Tibial nerve (tissue), 4 donors: ENCODE measurements at regions not wholly inside any gene's neighbourhood (a gene's known extent, or its start where the extent isn't known, plus 50 kb on each side); places are given as distances from the start of the nearest gene placed in this dataset.
"Not testable (repeated sequence)": the region's sequence is repeated elsewhere in the genome, so short reads cannot be mapped to it uniquely, and the experiment has no call there.

Experiments
- DNase-seq, 2 donors: peaks; one replicate each; pipeline ENCODE4 v3.0.0-alpha.2; 2019; ENCODE audit warnings: low spot score in 2 of 2
- H3K27ac ChIP-seq, 4 donors: fragments of 200-600 bp; sonication (generic) in 3 of 4; one replicate each; pipeline ENCODE4 v1.5.1; 2017 to 2019; ENCODE audit warnings: mild to moderate bottlenecking in 1 of 4
- H3K27me3 ChIP-seq, 2 donors: fragments of 200-600 bp; sonication (generic) in 1 of 2; one replicate each; pipeline versions ENCODE4 v1.5.1 to v1.6.0; 2017 to 2019
- H3K36me3 ChIP-seq, 3 donors: fragments of 200-600 bp; sonication (generic); one replicate each; pipeline ENCODE4 v1.5.1; 2018 to 2019
- H3K4me1 ChIP-seq, 4 donors: fragments of 200-600 bp; sonication (generic) in 3 of 4; one replicate each; pipeline ENCODE4 v1.5.1; 2017 to 2019
- H3K4me3 ChIP-seq, 4 donors: fragments of 200-600 bp; sonication (generic) in 3 of 4; one replicate each; pipeline ENCODE4 v1.5.1; 2017 to 2019; ENCODE audit warnings: mild to moderate bottlenecking in 1 of 4, moderate library complexity in 1 of 4
- H3K9me3 ChIP-seq, 4 donors: fragments of 200-600 bp; sonication (generic) in 3 of 4; one replicate each; pipeline ENCODE4 v1.5.1; 2017 to 2019
- EP300 ChIP-seq, 2 donors: sonication (generic); formaldehyde crosslinking; IDR thresholded peaks; one replicate each; pipeline ENCODE4 v1.6.1; 2017; ENCODE audit warnings: antibody characterized with exemption in 2 of 2, mild to moderate bottlenecking in 1 of 2
- POLR2A ChIP-seq, 2 donors: fragments of 450-650 bp; IDR thresholded peaks; one replicate each; pipeline ENCODE4 v1.6.1; 2017; ENCODE audit warnings: antibody characterized with exemption in 2 of 2, mild to moderate bottlenecking in 2 of 2, moderate library complexity in 2 of 2
- WGBS, 2 donors: methylation state at CpG; one replicate each; pipeline ENCODE4 v1.1.5; 2018; 5-methylcytosine and 5-hydroxymethylcytosine counted together
- TF ChIP-seq, protein P1 (sequence below), 5 experiments: fragments of 200-600 bp in 3 of 5; fragments of 450-650 bp in 2 of 5; sonication (generic) in 3 of 5; IDR thresholded peaks; one replicate each; pipeline ENCODE4 v1.5.1; 2016 to 2019; ENCODE audit warnings: antibody characterized with exemption in 5 of 5, mild to moderate bottlenecking in 3 of 5, moderate library complexity in 2 of 5

DNA sequence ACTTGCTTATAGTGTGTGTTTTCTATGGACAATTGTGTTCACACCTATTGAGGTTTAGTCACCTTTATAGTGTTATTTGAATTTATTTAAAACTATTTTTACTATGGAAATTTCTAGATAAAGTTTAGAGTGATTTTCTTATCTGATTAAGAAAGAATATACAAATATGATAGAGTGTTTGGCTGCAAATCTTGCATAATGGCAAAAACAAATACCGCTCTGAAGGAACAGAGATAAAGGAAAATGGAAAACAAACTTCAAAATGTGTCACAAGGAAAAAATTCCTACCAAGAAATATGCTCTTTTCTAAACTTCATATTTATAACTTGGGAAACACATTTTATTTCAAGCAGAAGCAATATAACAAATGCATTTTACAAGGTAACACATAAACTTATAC lies 423.1 kb downstream of the TOX3 start:
- no peak for DNase-seq
- Histone ChIP-seq H3K36me3 (no peaks in the 10 kb centered on the region), H3K9me3 (peaks cover 0 to 20% (median 2%) of the 10 kb centered on the region in 4 donors), H3K27ac (no peak overlapping the region), H3K4me1 (no peaks in the 10 kb centered on the region), H3K4me3 (no peak overlapping the region), H3K27me3 (no peaks in the 10 kb centered on the region)
- TF ChIP-seq EP300 (IDR thresholded peaks at IDR 0.05) = no peak
- TF ChIP-seq, protein P1, sequence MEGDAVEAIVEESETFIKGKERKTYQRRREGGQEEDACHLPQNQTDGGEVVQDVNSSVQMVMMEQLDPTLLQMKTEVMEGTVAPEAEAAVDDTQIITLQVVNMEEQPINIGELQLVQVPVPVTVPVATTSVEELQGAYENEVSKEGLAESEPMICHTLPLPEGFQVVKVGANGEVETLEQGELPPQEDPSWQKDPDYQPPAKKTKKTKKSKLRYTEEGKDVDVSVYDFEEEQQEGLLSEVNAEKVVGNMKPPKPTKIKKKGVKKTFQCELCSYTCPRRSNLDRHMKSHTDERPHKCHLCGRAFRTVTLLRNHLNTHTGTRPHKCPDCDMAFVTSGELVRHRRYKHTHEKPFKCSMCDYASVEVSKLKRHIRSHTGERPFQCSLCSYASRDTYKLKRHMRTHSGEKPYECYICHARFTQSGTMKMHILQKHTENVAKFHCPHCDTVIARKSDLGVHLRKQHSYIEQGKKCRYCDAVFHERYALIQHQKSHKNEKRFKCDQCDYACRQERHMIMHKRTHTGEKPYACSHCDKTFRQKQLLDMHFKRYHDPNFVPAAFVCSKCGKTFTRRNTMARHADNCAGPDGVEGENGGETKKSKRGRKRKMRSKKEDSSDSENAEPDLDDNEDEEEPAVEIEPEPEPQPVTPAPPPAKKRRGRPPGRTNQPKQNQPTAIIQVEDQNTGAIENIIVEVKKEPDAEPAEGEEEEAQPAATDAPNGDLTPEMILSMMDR (IDR thresholded peaks at IDR 0.05) = no peak
- TF ChIP-seq POLR2A (IDR thresholded peaks at IDR 0.05) = no peak
- 90 to 91% methylated on average over 1 of the region's 1 CpG for WGBS, 2 donors

DNA sequence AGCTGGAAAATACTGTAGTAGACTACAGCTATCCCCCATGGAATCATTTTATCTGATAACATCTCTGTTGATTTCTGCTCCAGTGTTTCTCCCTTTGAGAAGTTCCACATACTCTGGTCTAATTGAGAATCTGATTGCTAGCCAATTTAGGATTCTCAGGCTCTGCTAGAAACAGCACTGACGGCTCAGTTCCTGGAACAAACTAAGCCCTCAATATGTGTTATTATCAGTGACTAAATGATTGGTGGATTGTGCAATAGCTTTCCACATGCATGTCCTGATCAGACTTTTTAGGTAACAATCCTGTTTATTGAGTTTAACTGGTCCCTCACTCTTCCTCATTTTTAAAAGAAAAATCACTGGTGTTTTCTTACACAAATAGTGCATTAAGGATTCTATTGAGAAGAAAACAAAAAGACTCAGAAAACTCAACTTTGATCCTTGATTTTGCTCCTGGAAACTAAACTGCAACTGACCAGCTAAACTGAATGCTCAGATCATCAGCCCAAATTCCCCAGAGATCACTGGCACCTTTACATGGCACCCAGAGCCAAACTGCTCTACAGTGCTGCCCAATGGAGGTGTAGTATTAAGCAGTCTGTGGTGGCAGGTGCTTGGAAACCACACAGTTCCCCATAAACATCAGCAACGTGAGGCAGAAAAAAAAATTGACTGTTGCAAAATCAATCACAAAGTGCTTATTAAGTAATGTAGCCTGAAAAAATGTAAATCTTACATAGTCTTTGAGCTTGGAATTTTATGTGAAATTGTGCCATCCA lies 423.7 kb downstream of the TOX3 start:
- Histone ChIP-seq H3K9me3 (peaks cover 0 to 26% (median 2%) of the 10 kb centered on the region in 4 donors), H3K27me3 (no peaks in the 10 kb centered on the region), H3K4me1 (no peaks in the 10 kb centered on the region), H3K4me3 (no peak overlapping the region), H3K36me3 (no peaks in the 10 kb centered on the region), H3K27ac (no peak overlapping the region)
- no peak for TF ChIP-seq EP300 (IDR thresholded peaks at IDR 0.05)
- TF ChIP-seq, protein P1 (IDR thresholded peaks at IDR 0.05) = no peak
- no peak for DNase-seq
- 34 to 41% methylated on average over 2 of the region's 2 CpGs for WGBS, 2 donors

DNA sequence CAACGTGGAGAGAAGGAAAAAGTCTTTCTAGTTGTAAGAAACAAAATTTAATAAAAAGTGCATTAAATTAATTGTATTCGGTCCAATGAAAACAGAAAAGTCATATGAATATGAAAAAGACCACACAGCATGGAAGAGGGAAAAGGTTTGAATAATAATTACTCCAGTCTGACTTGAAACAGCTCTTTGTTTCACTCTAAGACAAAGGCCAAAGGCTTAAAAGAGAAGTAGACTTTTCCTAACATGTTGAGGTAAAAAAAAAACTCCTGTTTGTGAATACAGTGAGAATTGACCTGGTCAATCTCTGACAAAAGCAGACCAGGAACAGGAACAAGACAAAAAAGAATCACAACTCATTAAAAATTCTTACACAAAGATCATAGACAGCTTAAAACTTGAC lies 429.8 kb downstream of the TOX3 start:
- no peaks in the 10 kb centered on the region for H3K36me3 ChIP-seq
- DNase-seq = no peak
- no peaks in the 10 kb centered on the region for H3K27me3 ChIP-seq
- 29 to 36% methylated on average over 2 of the region's 2 CpGs for WGBS, 2 donors
- peaks cover 0 to 30% (median 2%) of the 10 kb centered on the region in 4 donors for H3K9me3 ChIP-seq
- no peaks in the 10 kb centered on the region for H3K4me1 ChIP-seq
- TF ChIP-seq POLR2A (IDR thresholded peaks at IDR 0.05) (no peak), EP300 (IDR thresholded peaks at IDR 0.05) (no peak)
- TF ChIP-seq, protein P1 (IDR thresholded peaks at IDR 0.05) = no peak
- no peak overlapping the region for H3K4me3 ChIP-seq
- no peak overlapping the region for H3K27ac ChIP-seq

DNA sequence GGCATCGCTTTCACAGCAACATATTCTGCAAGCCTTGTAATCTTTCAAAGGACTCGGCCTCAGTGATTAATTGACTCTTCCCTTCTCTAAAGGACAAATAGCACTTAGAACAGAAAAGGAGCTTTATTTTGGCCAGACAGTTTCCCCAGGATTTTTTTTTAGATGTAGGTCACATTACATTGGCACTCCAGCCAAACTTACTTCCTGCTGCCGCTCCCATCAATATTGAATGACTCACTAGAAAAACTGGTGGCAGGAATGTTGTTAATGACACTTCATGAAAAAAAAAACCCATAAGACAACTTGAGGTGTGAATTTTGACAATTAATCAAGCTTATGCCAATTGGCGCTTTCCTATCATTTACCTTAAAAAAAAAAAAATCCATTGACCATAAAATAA lies 432.6 kb downstream of the TOX3 start:
- Histone ChIP-seq H3K27me3 (no peaks in the 10 kb centered on the region), H3K4me1 (no peaks in the 10 kb centered on the region), H3K9me3 (peaks cover 0 to 15% (median 0%) of the 10 kb centered on the region in 4 donors), H3K4me3 (no peak overlapping the region), H3K36me3 (no peaks in the 10 kb centered on the region), H3K27ac (no peak overlapping the region)
- WGBS, 2 donors = 44 to 51% methylated on average over 4 of the region's 4 CpGs
- no peak for DNase-seq
- TF ChIP-seq POLR2A (IDR thresholded peaks at IDR 0.05) = no peak
- TF ChIP-seq, protein P1 (IDR thresholded peaks at IDR 0.05) = no peak
- no peak for TF ChIP-seq EP300 (IDR thresholded peaks at IDR 0.05)

DNA sequence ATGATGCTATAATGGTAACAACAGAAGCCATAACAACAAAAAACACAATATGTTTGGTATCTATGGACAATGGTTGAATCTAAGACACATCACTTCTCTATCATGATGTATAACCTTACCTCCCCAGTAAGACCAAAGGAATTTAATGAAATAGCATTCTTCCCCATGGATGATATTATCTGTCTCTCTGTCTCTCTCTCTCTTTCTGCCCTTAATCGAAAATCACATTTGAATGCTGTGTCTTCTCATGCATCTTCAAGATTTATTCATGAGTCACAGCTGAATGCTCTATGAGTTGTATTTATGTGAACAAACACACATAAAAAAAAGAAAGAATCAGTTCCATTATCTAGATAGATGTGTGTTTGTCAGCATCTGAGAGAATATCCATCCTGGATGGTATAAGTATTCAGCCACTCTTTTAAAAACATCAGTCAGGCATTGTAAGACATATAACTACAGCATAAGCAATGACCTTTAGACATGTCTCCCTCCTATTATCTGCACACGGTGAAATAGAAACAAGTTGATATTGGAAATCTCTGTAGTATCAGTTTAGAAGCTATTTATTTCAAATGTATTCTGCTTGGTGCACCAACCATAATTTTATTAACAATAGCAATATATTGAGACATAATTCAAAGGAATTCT lies 433.3 kb downstream of the TOX3 start:
- H3K4me1 ChIP-seq = no peaks in the 10 kb centered on the region
- DNase-seq = no peak
- H3K4me3 ChIP-seq = no peak overlapping the region
- no peak for TF ChIP-seq POLR2A (IDR thresholded peaks at IDR 0.05)
- no peak for TF ChIP-seq EP300 (IDR thresholded peaks at IDR 0.05)
- TF ChIP-seq, protein P1 (IDR thresholded peaks at IDR 0.05) = no peak
- H3K27ac ChIP-seq = no peak overlapping the region
- peaks cover 0 to 8% (median 0%) of the 10 kb centered on the region in 4 donors for H3K9me3 ChIP-seq
- 53 to 60% methylated on average over 2 of the region's 2 CpGs for WGBS, 2 donors
- no peaks in the 10 kb centered on the region for H3K27me3 ChIP-seq
- no peaks in the 10 kb centered on the region for H3K36me3 ChIP-seq

DNA sequence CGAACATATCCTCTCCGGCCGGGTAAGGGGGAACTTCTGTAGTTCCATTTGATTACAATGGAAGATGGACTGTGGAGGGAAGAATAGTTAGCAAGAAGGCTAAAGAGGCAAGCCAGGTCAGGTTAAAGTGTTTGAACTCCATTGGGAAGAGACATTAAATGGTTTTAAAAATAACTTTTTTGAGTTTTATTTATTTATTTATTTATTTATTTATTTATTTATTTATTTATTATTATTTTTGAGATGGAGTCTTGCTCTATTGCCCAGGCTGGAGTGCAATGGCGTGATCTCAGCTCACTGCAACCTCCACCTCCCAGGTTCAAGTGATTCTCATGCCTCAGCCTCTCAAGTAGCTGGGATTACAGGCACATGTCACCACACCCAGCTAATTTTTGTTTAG lies 441.9 kb downstream of the TOX3 start:
- H3K27me3 ChIP-seq, H3K27ac ChIP-seq, H3K36me3 ChIP-seq, DNase-seq, H3K9me3 ChIP-seq, H3K4me3 ChIP-seq, H3K4me1 ChIP-seq: not testable (repeated sequence)
- 90% methylated on average over 4 of the region's 4 CpGs for WGBS, 2 donors
